Endothelial cell of umbilical vein (primary cell): ENCODE measurements at regions not wholly inside any gene's neighbourhood (a gene's known extent, or its start where the extent isn't known, plus 50 kb on each side); places are given as distances from the start of the nearest gene placed in this dataset.

Source experiments
- EZH2 ChIP-seq: IDR thresholded peaks from 2 replicates; pipeline ENCODE4 v1.6.1; 2012; ENCODE audit warnings: borderline replicate concordance, low read depth, mild to moderate bottlenecking, moderate library complexity, low read length, inconsistent platforms; ENCODE audit not compliant: severe bottlenecking
- FOS ChIP-seq: IDR thresholded peaks from 2 replicates; pipeline ENCODE4 v1.6.1; 2011; ENCODE audit warnings: mild to moderate bottlenecking, low read length, moderate library complexity, borderline replicate concordance; ENCODE audit not compliant: insufficient read depth
- GATA2 ChIP-seq: IDR thresholded peaks from 2 replicates; pipeline ENCODE4 v1.7.0; 2011; ENCODE audit warnings: low read depth, mild to moderate bottlenecking, moderate library complexity, mixed read lengths, low read length; ENCODE audit not compliant: insufficient read length, insufficient read depth
- JUN ChIP-seq: IDR thresholded peaks from 2 replicates; pipeline ENCODE4 v1.6.1; 2011; ENCODE audit warnings: borderline replicate concordance, low read depth; ENCODE audit not compliant: insufficient read length, insufficient read depth
- MYC ChIP-seq: IDR thresholded peaks from one replicate; pipeline ENCODE4 v1.6.1; 2011; ENCODE audit warnings: mild to moderate bottlenecking, low read depth, low read length
- POLR2A ChIP-seq: IDR thresholded peaks from 2 replicates; pipeline ENCODE4 v1.6.1; 2012; ENCODE audit warnings: low read depth, mild to moderate bottlenecking, control low read depth, low read length
- POLR2AphosphoS5 ChIP-seq: IDR thresholded peaks from 2 replicates; pipeline ENCODE4 v1.6.1; 2012; ENCODE audit warnings: low read depth, mild to moderate bottlenecking, control low read depth, low read length, moderate library complexity; ENCODE audit not compliant: insufficient read depth
- TF ChIP-seq, protein P1 (sequence below), 2 donors: IDR thresholded peaks; 1 replicate in 1 of 2; 2 replicates in 1 of 2; pipeline ENCODE4 v1.5.1; 2011; ENCODE audit warnings: low read length in 2 of 2, mild to moderate bottlenecking in 2 of 2, moderate library complexity in 2 of 2, control low read depth in 1 of 2, inconsistent platforms in 1 of 2, low read depth in 1 of 2; ENCODE audit not compliant: insufficient read depth in 1 of 2; ENCODE audit errors: extremely low read depth in 1 of 2
- TF ChIP-seq, protein P2 (sequence below): IDR thresholded peaks from 2 replicates; pipeline ENCODE4 v1.6.1; 2011; ENCODE audit not compliant: insufficient read depth, insufficient read length

DNA sequence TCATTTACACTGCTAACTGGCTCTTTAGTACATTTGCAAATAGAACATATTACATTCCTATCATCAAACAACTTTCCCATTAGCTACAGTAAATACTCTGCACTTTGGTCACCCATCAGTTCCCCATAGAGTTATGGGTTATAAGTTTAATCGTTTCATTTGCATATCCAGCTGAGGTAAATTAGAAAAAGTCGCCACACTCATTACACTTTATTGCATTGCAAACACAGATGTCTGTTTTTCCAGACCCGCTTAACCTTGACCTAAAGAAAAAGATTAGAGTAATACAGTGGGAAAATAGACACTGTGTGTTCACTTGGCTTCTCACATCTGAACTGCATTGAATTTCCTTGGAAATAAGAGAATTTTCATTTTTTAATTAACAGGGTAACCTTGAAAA, 213.1 kb upstream of the PSMD7 start:
- TF ChIP-seq POLR2AphosphoS5 (no peak), POLR2A (no peak), EZH2 (no peak), MYC (no peak), FOS (no peak), GATA2 (no peak), JUN (no peak)
- TF ChIP-seq, protein P1, sequence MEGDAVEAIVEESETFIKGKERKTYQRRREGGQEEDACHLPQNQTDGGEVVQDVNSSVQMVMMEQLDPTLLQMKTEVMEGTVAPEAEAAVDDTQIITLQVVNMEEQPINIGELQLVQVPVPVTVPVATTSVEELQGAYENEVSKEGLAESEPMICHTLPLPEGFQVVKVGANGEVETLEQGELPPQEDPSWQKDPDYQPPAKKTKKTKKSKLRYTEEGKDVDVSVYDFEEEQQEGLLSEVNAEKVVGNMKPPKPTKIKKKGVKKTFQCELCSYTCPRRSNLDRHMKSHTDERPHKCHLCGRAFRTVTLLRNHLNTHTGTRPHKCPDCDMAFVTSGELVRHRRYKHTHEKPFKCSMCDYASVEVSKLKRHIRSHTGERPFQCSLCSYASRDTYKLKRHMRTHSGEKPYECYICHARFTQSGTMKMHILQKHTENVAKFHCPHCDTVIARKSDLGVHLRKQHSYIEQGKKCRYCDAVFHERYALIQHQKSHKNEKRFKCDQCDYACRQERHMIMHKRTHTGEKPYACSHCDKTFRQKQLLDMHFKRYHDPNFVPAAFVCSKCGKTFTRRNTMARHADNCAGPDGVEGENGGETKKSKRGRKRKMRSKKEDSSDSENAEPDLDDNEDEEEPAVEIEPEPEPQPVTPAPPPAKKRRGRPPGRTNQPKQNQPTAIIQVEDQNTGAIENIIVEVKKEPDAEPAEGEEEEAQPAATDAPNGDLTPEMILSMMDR (IDR thresholded peaks at IDR 0.05; ENCODE audit: extremely low read depth in 1 of 2, insufficient read depth in 1 of 2, low read depth in 1 of 2, low read length in 2 of 2) = no peak
- TF ChIP-seq, protein P2, sequence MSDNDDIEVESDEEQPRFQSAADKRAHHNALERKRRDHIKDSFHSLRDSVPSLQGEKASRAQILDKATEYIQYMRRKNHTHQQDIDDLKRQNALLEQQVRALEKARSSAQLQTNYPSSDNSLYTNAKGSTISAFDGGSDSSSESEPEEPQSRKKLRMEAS = no peak
